CD4-positive, alpha-beta T cell treated with Interleukin-21 for 1 hour (primary cell): ENCODE measurements at regions not wholly inside any gene's neighbourhood (a gene's known extent, or its start where the extent isn't known, plus 50 kb on each side); places are given as distances from the start of the nearest gene placed in this dataset.
"Not testable (repeated sequence)": the region's sequence is repeated elsewhere in the genome, so short reads cannot be mapped to it uniquely, and the experiment has no call there.

Experiments
- DNase-seq: peaks from one replicate; pipeline ENCODE4 v3.0.0-alpha.2; 2020

- DNase-seq, result no peak
Measured at GRCh38 chr5:154702477-154702876, 52.7 kb upstream of the LARP1 start.

- not testable (repeated sequence) for DNase-seq
Measured at GRCh38 chr5:154701725-154702124, 53.5 kb upstream of the LARP1 start.

GRCh38 chr5:154701181-154701580 is 54.0 kb upstream of the LARP1 start:
- no peak for DNase-seq

- not testable (repeated sequence) for DNase-seq
Measured at GRCh38 chr5:154700289-154700928, 54.8 kb upstream of the LARP1 start.

- DNase-seq, result no peak
Measured at GRCh38 chr5:154698763-154699162, 56.4 kb upstream of the LARP1 start.

GRCh38 chr5:154697371-154697770 is 57.8 kb upstream of the LARP1 start:
- DNase-seq, result no peak

GRCh38 chr5:154696891-154697290 is 58.3 kb upstream of the LARP1 start:
- no peak for DNase-seq

- no peak for DNase-seq
Measured at GRCh38 chr5:154694159-154694558, 61.0 kb upstream of the LARP1 start.

- no peak for DNase-seq
Measured at GRCh38 chr5:154690488-154690887, 64.7 kb upstream of the LARP1 start.

- DNase-seq, result no peak
Measured at GRCh38 chr5:154686490-154686889, 68.7 kb upstream of the LARP1 start.

GRCh38 chr5:154683101-154683880 is 71.9 kb upstream of the LARP1 start:
- no peak for DNase-seq

GRCh38 chr5:154679501-154679900 is 75.7 kb upstream of the LARP1 start:
- no peak for DNase-seq

- no peak for DNase-seq
Measured at GRCh38 chr5:154677921-154678320, 77.3 kb upstream of the LARP1 start.

GRCh38 chr5:154676508-154676907 is 78.7 kb upstream of the LARP1 start:
- DNase-seq, result no peak

- no peak for DNase-seq
Measured at GRCh38 chr5:154674029-154674428, 81.1 kb upstream of the LARP1 start.

- no peak for DNase-seq
Measured at GRCh38 chr5:154673506-154673905, 81.7 kb upstream of the LARP1 start.

- not testable (repeated sequence) for DNase-seq
Measured at GRCh38 chr5:154669913-154670312, 85.3 kb upstream of the LARP1 start.

GRCh38 chr5:154669402-154669801 is 85.8 kb upstream of the LARP1 start:
- DNase-seq, result no peak

GRCh38 chr5:154664869-154665268 is 90.3 kb upstream of the LARP1 start:
- no peak for DNase-seq

- no peak for DNase-seq
Measured at GRCh38 chr5:154663424-154663823, 91.8 kb upstream of the LARP1 start.

- DNase-seq, result no peak
Measured at GRCh38 chr5:154654486-154655371, 100.4 kb upstream of the LARP1 start.

GRCh38 chr5:154653764-154654485 is 101.3 kb upstream of the LARP1 start:
- DNase-seq, result no peak

GRCh38 chr5:154653418-154653763 is 101.8 kb upstream of the LARP1 start:
- no peak for DNase-seq
